ENCODE measurements at regions not wholly inside any gene's neighbourhood (a gene's known extent, or its start where the extent isn't known, plus 50 kb on each side); places are given as distances from the start of the nearest gene placed in this dataset.

DNA sequence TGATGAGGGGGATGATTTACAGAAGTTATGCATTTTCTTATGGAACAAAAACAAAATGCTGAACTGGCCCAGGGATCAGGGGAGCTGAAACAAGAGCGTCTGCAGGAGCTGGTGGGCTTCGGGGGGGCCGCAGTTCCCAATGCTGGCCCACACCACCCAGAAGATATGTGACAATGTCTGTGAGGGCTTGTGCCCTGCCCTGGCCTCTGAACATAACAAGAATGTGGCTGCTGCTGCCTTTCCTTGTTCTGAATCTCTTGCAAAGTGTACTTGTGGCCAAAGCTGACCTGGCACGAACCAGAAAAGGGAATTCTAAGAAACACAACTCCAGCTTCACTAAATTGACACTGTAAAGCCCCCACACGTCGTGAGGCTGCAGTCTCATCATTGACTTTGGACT, 66.7 kb downstream of the SEC61B start:
- H3K4ac ChIP-seq (ENCODE audit: low read depth, low read length), result no peak overlapping the region
- no peak overlapping the region for H2AFZ ChIP-seq (ENCODE audit: low read length)
- no peak overlapping the region for H3K56ac ChIP-seq (ENCODE audit: insufficient read length, low read depth, low read length)
- H3K79me2 ChIP-seq (ENCODE audit: insufficient read depth, low read length), result no peaks in the 10 kb centered on the region; the same call in 1 of the 2 replicates
- H3K23me2 ChIP-seq (ENCODE audit: insufficient read length, low read depth, low read length, poor library complexity, severe bottlenecking), result no peaks in the 10 kb centered on the region
- no peak overlapping the region for H3T11ph ChIP-seq (ENCODE audit: low read length)
- no peak overlapping the region for H3K18ac ChIP-seq (ENCODE audit: insufficient read length, low read depth, low read length)
- H2BK120ac ChIP-seq (ENCODE audit: low read depth, low read length, poor library complexity, severe bottlenecking), result no peak overlapping the region
- TF ChIP-seq, protein P1, sequence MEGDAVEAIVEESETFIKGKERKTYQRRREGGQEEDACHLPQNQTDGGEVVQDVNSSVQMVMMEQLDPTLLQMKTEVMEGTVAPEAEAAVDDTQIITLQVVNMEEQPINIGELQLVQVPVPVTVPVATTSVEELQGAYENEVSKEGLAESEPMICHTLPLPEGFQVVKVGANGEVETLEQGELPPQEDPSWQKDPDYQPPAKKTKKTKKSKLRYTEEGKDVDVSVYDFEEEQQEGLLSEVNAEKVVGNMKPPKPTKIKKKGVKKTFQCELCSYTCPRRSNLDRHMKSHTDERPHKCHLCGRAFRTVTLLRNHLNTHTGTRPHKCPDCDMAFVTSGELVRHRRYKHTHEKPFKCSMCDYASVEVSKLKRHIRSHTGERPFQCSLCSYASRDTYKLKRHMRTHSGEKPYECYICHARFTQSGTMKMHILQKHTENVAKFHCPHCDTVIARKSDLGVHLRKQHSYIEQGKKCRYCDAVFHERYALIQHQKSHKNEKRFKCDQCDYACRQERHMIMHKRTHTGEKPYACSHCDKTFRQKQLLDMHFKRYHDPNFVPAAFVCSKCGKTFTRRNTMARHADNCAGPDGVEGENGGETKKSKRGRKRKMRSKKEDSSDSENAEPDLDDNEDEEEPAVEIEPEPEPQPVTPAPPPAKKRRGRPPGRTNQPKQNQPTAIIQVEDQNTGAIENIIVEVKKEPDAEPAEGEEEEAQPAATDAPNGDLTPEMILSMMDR (conservative IDR thresholded peaks at IDR 0.05), result no peak
- H3K27me3 ChIP-seq (ENCODE audit: insufficient read depth, low read length), result no peaks in the 10 kb centered on the region; the same call in 1 of the 2 replicates
- H4K20me1 ChIP-seq (ENCODE audit: control insufficient read depth, insufficient read depth, insufficient read length), result no peaks in the 10 kb centered on the region
- H3K27ac ChIP-seq (ENCODE audit: insufficient read length, low read depth, low read length), result no peak overlapping the region
- H4K5ac ChIP-seq (ENCODE audit: insufficient read length, low read depth, low read length), result no peak overlapping the region
- Mint-ChIP-seq H3K4me1 (peaks cover 6 to 9% of the 10 kb centered on the region in 2 experiments), H3K4me3 (no peak overlapping the region; a peak in 1 of 5 replicates), H3K36me3 (ENCODE audit: insufficient read depth in 1 of 3, low read depth in 3 of 3) (no peaks in the 10 kb centered on the region; a peak in 1 of 7 replicates), H3K27me3 (ENCODE audit: low read depth) (no peaks in the 10 kb centered on the region; the same call in 1 of the 2 replicates), H3K27ac (no peak overlapping the region), H3K9me3 (peaks cover 0 to 1% of the 10 kb centered on the region in 2 experiments; a peak in 1 of 5 replicates)
- H4K8ac ChIP-seq (replicated peaks; ENCODE audit: insufficient read length, low read depth, low read length), result no peak overlapping the region
- H2AK5ac ChIP-seq (ENCODE audit: insufficient read length, low read length), result no peak overlapping the region
- no peaks in the 10 kb centered on the region for H3K79me1 ChIP-seq (ENCODE audit: insufficient read depth, low read depth, low read length, poor library complexity, severe bottlenecking)
- H3K14ac ChIP-seq (ENCODE audit: insufficient read depth, low read length), result no peak overlapping the region
- no peak overlapping the region for H3K4me2 ChIP-seq (ENCODE audit: insufficient read depth, insufficient read length, low read length)
- H2BK5ac ChIP-seq (ENCODE audit: insufficient read length, low read length), result no peak overlapping the region
- H2BK12ac ChIP-seq (ENCODE audit: insufficient read length, low read depth, low read length), result no peak overlapping the region
- H2BK20ac ChIP-seq (ENCODE audit: low read depth, low read length, poor library complexity, severe bottlenecking), result no peak overlapping the region
- no peak overlapping the region for H4K91ac ChIP-seq (ENCODE audit: insufficient read length, low read depth, low read length)
- H2BK15ac ChIP-seq (ENCODE audit: low read depth, low read length), result no peak overlapping the region
- no CpG with 5 or more reads among the region's 6 CpGs for WGBS (ENCODE audit: extremely low coverage, insufficient read length, low lambda C conversion rate)
- H3K4me1 ChIP-seq (ENCODE audit: insufficient read depth, low read length), result no peaks in the 10 kb centered on the region
- H3K9me3 ChIP-seq (ENCODE audit: control insufficient read depth, low read depth, low read length), result no peaks in the 10 kb centered on the region
- DNase-seq, result no peak
- no peak overlapping the region for H3K23ac ChIP-seq (ENCODE audit: insufficient read length, low read depth, low read length)
- no peak overlapping the region for H3K9ac ChIP-seq (ENCODE audit: extremely low read depth, insufficient read length, low read length)
